ENCODE measurements at regions not wholly inside any gene's neighbourhood (a gene's known extent, or its start where the extent isn't known, plus 50 kb on each side); places are given as distances from the start of the nearest gene placed in this dataset.

DNA sequence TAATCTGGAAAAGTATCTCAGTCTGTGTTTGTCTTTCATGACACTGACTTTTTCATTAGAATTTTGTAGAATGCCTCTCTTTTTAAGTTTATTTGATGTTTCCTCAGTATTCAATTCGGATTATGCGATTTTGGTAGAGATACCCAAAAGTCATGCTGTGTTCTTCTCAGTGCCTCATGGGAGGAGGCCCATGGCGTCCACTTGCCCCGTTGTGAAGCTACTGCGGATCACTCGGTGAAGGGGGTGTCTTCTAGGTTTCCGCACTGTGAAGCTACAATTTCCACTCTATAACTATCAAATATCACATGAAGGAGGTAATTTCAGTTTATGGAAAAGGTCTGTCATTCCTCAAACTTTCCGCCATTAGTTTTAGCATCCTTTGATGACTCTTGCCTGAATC is 794.0 kb downstream of the TBC1D22A start:
- DNase-seq: no peak

DNA sequence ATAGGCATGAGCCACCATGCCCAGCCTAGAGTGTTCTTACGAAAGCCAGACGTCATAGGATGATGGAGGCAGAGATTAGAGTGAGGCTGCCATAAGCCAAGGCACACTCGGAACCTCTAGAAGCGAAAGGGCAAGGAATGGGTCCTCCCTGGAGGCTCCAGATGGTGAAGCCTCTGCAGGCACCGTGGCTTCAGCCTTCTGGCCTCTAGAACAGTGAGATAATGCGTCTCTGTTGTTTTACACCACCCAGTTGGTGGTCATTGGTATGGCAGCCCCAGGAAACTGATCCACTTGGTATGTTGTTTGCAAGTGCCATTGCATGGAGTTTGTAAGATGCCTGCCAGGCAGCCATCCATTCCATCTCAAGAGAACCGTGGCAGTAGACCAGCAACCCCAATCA is 791.0 kb downstream of the TBC1D22A start:
- no peak for DNase-seq

DNA sequence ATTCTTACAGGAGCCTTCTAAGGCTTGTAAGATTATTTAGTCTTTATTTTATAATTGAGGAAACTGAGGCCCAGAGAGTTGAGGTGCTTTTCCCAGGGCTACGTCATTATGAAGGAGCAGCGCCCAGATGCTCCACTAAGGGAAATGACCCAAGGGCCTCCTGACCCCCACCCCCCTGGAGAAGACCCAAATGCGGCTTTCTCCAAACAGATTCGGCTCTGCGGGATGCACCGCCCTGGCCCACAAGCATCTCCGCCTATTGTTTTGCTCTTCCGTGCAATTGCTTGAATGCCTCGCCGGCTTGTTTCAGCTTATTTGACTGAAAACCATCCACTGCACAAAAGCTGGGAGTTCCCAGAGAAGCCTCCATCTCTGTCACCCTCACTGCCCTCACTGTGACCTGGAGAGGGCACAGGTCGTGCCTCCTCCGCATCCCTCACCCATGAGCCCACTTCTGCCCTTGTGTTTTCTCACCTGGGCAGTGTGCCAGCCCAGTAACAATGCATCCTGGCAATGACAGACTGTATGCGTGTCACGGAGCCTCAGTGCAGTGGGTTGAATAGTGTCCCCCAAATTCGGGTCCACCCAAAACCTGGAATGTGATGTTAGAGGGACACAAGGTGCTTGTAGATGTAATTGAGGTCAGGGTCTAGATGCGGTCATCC is 790.2 kb downstream of the TBC1D22A start:
- no peak for DNase-seq

DNA sequence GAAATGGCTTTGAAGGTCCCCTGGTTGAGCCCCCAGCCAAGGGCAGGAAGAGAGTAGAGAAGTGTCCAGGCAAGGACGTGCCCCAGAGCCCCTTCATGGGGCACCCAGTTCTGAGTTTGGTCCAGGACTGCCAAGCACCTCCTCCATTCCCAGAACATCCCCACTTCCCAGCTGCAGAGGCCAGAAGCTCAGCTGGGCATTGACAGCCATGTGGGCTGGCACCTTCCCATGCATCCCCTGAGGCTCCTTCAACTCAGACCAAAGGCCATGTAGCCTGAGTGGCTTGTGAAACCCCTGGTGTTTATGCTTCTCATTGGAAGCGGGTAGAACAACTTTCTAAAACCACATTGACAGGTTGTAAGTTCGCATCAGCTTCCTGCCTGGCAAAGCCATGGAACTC is 789.6 kb downstream of the TBC1D22A start:
- no peak for DNase-seq

DNA sequence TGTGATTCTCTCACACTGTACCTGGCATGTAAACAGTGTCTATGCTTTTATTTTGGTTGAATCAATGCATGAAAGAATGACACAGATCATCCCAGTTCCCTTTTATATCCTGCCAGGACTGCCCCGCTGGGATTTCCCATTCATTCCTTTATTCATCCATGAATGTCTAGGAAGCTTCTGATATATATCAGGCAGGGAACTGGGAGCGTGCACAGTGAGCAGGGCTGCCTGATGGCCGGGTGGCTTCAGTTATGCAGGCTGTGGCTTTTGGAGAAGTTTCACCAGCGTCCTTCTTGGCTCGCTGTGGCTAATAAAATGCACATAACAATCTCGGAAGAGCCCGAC is 789.0 kb downstream of the TBC1D22A start:
- no peak for DNase-seq

DNA sequence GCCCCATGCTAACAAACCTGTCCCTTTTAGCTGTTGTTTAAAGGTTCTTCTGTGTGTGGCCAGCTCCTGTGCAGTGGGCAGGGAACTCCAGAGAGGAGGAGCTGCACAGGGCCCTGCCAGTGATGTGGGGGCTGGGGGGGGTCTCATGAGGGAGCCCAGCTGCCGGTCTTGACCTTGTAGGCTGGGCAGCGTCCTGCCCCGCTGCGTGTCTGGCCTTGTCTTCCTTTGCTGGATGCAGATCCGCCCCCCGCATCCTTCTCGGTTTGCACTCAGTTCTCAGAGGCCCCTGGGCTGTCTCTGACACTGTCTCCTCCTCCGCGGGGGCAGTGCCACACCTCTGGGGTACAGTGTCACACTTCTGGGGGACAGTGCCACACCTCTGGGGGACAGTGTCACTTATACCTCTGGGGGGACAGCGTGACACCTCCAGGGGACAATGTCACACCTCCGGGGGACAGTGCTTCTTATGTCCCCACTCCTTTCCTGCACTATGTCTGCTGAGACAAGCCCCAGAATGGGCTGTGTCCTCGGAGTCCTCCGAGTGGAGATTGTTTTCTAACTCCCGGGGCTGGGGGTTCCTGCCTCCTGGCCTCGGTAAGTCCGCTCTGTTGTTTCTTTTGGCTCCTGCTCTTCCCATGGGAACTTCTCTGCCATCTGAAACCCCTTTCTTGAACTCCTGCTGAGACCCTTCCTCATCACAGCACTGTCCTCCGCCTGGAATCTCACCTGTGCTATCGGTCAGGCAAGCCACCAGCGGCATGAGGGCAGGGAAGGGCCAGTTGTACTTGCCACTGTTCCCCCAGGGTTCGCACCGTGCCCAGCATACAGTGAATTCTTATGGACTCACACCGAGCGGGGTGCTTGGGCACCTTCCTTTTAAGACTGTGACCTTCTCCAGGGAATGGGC is 788.3 kb downstream of the TBC1D22A start:
- DNase-seq: no peak

DNA sequence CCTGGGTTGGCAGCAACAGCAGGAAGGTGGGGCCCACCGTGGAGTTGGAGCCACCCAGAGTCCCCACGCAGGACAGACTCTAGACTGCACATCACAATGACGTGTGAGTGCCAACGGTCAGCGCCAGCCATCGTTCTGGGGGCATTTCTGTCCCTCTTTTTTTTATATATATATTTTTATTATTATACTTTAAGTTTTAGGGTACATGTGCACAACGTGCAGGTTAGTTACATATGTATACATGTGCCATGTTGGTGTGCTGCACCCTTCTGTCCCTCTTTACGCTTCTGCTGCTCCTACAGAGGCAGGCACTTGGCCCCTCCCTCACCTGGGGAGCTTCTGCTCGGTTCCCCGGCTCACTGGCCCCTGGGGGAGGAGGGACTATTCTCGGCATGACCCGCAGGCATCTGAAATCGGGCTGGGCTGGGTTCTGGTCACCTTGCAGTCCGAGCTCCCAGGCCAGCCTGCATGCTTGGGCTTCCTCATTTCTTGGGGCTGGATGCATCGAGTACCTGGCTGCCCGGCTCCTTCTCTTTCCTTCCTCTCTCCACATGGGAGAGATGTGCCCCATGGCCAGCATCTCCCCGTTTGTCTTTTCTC is 787.4 kb downstream of the TBC1D22A start:
- DNase-seq: no peak

DNA sequence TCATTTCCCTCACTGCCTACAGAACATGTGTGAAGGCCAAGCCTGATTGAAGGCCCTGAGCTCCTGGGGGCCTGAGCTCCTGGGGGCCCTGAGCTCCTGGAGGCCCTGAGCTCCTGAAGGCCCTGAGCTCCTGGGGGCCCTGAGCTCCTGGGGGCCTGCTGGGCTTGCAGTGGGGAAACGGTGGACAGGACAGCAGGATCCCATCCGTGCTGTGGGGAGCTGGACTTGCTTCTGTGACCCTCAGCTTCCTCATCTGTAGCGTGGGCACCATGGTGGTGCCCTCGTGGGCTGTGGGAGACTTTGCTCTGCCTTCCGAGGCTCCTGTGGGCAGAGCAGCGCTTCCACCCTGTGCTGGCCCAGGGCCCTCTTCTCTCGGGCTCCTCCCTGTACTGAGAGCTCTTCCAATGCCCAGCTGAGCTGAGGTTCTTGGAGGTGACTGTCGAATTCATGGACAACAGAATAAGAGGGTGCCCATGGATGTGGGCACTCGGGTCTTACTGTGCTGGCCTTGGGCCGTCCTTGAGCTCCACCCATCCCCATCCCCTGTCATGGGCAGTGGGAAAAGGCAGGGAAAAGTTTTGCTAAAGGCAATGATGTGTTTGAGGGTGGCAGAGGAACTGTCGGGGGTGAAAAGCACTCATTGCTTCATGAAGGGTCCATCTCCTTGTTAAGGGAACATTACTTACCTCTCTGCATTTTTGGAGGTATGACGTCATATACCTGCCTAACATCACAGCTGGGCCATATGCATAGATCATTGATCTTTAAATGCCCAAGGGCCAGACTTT is 786.7 kb downstream of the TBC1D22A start:
- no peak for DNase-seq

DNA sequence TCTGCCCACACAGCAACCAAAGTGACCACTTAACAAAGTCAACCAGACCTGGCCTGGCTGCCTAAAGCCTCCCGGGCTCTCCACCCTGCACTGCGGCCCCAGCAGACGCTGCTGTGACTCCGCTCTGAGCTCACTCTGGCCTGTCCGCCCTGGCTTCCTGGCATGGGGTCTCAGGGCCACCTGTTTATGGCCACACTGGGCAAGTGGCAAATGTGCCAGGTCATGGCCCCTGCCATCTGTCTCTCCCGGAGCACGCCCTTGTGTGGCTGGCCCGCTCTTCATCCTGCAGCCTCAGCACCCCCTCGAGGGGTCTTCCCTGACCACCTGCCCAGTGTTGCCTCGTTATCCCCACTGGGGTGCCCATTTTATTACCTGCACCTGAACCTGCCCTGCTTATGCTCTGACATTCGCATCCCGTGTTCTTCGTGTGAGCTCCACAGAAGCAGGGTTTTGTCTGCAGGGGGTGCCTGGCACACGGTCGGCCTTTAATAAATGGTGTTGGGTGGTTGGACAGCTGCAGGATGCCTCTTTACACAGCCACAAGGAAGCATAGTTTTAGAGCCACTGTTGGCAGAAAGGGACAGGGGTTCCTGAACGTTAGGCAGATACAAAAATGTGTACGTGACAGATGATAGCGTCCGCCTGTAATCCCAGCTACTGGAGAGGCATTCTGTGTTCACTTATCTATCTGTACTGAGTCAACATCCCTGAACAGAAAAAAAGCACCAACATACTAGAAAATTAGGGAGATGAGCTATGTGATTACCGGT is 785.6 kb downstream of the TBC1D22A start:
- no peak for DNase-seq

DNA sequence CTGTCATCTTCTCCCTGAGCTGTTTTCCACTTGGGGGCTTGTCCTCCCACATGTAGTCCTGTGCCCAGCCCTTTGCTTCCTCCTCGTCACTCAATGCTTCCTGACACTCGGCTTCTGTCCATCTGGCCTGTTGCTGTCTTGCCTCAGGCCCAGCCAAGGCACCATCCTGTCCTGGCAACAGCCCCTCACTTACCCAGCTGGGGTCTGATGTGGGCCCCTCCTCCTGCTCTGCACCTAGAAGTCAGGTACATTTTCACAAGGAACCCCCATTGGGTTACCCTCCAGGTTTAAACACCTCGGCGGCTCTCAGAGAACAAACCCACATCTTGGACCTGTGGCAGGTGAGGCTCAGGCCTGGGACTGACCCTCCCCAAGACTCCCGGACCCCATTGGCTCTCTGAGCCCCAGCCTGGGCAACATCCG is 784.8 kb downstream of the TBC1D22A start:
- DNase-seq: no peak

DNA sequence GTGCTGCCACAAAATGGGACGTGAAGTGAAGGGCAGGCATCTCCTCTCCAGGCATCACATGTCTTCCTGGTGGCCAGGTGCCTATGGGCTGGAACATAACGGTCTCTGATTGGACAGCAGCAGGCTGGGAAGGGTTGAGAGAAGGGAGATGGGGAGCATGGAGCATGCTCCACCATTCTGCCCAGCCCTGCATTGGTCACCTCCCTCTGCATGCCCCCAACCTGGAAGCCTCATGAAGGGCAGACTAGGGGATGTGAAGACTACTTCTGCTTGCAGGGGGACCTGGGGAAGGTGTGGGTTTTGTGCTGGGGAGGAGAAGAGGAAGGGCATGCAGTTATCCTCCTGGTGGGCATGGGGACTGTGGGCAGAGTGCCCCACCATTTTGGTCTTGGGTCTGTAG is 782.2 kb downstream of the TBC1D22A start:
- DNase-seq: no peak

DNA sequence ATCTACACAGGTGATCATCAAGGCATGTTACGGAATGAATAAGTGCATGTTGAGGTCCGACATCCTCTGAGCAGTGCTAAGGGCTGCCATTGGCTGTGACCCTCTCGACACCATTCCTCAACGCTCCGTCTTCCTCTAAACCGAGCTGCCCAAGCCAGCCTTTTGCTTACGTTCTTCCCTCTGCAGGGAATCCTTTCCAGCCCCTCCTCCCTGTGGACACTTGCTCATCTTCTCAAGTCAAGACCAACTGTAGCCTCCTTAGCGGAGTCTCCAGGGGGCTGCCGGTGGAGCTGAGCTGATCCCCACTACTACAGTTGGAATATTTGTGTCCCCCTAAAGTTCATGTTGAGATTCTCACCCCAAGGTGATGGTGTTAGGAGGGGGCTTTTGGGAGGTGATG is 781.0 kb downstream of the TBC1D22A start:
- no peak for DNase-seq

DNA sequence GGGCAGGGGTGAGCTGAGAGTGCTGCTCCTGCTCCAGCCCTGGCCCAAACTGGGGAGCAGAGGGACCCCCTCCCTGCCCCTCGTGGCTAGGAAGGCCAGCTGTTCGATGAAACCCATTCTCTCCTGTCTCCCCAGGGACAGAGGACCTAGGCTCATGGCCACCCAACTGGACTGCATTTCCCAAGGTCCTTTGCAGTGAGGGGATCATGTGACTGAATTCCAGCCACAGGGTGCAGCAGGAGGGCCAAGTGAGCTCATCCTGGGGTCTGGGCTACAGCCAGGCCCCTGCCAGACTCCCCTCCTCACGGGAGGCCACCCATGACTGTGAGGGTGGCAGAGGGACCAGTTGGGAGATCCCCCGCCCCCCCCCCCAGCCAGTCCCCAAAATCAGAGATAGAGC is 777.6 kb downstream of the TBC1D22A start:
- no peak for DNase-seq

DNA sequence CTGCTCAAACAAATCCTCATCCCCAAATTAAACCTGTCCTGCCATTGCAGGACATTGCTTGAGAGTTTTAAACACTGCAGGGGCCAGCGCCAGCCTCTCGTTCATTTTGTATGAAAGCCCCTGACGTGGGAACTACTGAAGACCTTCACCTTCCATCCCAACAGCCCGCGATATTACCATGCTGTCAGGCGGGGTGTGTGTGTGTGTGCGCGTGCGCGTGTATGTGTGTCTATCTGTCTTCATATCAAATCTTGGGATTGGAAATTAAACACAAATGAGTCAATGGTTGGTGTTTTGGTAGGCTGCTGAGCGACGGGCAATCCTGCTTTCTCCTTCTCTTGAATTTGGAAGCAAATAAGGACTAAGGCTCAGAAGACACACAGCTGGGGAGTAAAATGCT is 776.9 kb downstream of the TBC1D22A start:
- no peak for DNase-seq

DNA sequence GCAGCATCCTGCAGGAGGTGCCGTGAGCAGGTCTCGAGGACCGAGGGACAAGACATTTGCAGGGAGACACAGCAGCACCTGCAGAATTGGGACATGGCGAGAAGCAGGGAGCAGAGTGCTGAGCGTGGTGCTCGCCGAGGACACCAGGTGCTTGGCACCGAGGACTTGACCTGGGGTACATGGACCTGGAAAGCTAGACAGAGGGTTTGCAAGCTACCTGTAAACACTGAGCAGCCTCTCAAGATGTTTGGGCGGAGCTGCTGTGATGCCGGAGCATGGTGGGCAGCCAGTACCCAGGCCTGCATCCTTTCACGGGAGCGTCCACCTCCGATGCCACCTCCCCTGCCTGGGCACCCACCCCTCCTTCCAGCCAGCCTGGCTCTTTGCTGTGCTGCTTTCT is 773.2 kb downstream of the TBC1D22A start:
- no peak for DNase-seq

DNA sequence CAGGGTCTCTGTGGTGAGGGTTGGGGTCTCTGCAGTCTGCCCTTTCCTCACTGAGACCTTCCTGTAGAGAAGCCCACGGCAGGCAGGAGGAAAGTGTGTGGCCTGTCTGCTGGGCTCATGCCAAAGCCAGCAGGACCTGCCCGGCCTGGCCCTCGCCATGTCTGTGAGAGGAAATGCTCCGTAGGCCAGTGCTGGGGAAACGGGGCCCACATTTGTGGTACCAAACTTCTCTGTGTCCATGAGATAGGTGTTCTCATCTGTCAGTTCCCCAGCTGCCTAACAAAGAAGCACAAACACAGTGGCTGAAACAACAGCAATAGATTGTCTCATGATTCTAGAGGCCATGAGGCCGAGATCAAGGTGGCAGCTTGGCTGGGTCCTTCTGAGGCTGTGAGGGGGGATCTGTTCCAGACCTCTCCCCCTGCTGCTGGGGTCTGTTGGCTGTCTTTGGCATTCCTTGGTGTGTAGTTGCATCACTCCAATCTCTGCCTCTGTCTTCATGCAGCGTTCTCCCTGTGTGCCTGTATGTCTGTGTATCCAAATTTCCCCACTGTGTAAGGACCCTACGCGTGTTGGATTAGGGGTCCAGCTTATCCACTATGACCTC is 772.5 kb downstream of the TBC1D22A start:
- DNase-seq: no peak

DNA sequence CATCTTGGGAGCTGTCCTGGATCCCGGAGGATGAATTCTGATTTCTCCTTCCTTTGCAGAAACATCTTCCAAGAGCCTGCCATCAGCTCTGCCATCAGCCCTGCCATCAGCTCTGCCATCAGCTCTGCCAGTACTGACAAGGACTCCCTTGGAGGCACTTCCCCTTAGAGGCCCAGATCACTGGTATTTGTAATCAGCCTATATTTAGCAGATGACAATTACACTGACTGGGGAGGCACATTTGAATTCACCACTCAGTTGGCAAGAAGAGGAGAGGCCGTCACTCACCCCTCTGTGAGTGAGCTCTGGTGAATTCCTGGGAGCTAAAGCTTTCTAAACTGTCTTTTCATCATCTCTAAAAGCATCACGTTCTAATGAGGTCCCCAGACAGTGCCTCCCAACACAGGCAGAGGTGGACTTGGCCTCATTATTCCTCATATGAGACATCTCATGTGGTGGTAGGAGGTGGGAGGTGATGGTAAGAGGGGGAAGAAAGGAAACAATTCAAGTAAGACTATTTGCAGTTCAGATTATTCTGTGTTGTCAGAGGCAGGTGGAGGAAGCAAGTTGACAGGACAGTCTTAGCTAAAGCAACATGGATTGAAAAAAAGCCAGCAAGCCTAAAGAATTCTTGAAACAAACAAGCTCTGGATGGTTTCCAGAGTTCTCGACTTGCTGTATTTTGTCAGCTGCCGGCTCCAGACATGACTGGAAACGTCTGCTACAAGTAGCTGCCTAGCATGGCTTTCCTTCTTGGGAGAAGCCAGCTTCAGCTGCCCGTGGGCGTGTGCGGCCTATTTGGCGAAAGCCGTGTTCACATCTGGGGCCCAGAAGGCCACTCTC is 771.7 kb downstream of the TBC1D22A start:
- DNase-seq: no peak

DNA sequence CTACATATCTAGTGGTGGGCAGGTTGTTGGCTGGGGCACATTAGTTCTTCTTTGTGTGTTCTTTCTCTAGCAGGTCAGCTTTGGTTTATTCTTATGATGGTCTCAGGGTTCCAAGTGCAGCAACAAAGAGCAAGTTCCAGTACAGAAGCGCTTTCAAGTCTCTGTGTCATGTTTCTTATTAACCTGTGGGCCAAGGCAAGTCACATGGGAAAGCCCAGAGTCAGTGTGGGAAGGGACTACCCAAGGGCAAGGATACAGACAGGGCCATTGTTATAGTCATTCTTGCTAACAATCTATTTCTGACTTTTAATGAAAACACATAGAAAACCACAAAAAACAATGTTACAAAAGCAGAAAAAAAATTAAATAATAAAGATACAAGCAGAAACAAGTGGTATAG is 754.6 kb downstream of the TBC1D22A start:
- DNase-seq: no peak

DNA sequence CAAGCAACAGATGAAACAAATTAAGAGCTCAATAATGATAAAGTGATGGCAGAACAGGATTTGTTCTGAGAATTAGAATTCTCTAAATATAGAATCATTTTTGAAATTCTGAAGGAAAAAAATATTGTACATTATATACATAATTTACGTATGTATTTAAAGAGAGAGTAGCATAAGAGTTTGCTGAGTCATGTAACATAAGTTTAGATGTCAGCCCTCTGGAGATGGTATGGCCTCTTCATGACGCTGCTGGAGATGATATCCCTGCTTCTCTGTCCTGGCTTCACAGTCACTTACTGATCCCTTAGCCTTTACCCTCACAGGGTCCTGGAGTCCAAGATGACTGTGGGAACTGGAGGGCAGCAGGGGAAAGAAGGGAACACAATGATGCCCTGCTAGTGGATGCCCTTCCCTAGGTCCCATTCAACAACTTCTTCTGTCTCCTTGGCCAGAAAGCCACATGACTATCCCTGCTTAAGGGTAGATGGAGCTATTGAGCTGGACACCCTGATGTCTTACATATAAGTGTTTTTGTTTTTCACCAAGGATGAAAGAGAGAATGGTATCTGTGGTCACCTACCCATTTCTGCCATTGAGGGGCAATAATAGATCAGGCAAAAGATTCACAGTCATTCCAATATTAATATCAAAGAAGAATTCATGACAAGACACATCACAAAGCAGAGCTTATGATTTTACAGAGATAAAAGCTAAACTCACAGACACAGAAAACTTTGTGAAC is 753.1 kb downstream of the TBC1D22A start:
- no peak for DNase-seq

DNA sequence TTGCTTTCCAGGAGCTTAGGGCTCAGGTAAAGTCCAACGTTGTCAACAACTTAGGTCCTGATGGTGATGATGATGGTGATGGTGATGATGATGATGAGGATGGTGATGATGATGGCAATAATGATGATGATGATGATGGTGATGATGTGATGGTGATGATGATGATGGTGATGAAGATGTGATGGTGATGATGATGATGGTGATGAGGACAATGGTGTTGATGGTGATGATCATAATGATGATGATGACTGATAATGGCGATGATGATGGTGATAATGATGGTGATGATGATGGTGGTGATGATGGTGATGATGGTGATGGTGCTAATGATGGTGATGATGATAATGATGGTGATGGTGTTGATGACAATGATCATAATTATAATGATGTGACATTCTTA is 750.2 kb downstream of the TBC1D22A start:
- no peak for DNase-seq
